Right lung (tissue), 2 donors: ENCODE measurements at regions not wholly inside any gene's neighbourhood (a gene's known extent, or its start where the extent isn't known, plus 50 kb on each side); places are given as distances from the start of the nearest gene placed in this dataset.
"Not testable (repeated sequence)": the region's sequence is repeated elsewhere in the genome, so short reads cannot be mapped to it uniquely, and the experiment has no call there.

Experiments used
- DNase-seq, 2 donors: peaks; one replicate each; pipeline ENCODE4 v3.0.0-alpha.2; 2013

GRCh38 chrX:1778817-1779216 is 164.0 kb downstream of the ASMT start:
- no peak for DNase-seq

DNA sequence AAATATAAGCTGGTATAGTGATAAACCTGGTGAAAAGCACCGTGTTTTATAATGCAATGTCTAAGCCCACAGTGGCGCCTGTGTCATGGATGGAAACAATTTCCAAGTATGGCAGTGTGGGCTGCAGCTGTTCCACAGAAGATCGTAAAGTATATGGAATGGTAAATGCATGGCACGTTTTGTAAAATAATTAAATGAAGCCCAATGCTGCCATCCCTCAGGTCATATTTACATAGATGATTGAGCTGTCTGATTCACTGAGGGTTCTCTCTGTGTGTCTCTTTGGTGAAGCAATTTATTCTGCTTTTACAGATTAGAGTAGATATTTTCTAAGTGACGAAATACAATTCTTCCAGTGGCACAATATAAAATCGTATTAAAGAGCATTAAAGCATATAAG is 164.8 kb downstream of the ASMT start:
- no peak for DNase-seq

DNA sequence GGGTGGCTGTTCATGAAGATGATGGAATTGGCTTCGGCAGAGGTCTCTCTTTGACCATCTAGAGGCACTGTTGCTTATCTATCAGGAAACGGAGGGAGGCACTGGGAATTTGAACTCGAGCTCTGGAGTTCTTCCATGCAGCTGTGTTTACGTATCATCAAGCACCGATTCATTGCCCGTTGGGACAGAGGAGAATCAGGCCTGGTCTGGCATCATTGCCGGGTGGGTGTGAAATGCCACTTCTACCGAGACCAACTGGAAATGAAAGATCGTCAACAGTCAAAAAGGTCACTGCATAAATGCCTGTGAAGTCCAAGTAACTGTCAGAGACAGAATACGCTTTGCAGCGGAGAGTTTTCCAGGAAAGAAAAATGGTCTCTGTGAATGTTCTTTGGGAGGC is 166.9 kb downstream of the ASMT start:
- no peak for DNase-seq

- DNase-seq = no peak
These were observed 169.9 kb downstream of the ASMT start for GRCh38 chrX:1784773-1785172.

DNA sequence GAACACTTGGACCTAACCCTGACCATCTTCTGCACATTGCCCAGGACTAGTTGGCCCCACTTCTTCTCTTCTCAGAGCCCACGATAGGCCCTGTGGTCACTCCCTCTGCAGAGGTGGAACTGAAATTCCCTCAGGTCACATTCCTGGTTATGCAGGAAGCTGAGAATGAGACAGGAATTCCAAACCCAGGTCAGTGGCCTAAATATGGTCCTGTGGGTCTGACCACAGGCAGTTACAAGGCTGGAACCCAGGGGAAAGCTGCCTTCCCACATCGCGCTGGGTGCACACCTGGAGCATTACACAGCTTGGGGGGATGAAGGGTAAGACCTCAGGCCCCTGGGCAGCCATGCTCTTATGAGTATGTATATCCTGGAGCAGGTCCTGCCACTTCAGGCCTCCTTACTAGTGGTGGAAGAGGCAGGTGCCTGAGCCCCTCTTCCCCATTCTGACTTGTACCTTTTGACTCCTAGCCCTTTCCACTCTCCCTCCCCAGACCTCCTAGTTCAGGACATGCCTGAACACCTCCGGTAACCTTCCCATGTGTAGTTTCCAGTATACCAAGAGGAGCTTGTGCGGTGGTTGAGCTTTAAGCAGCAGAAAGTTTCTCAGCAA is 173.5 kb downstream of the ASMT start:
- DNase-seq = no peak

- DNase-seq = no peak
These were observed 177.8 kb downstream of the ASMT start for GRCh38 chrX:1792636-1793035.

GRCh38 chrX:1794586-1794985 is 179.7 kb downstream of the ASMT start:
- DNase-seq = no peak

DNA sequence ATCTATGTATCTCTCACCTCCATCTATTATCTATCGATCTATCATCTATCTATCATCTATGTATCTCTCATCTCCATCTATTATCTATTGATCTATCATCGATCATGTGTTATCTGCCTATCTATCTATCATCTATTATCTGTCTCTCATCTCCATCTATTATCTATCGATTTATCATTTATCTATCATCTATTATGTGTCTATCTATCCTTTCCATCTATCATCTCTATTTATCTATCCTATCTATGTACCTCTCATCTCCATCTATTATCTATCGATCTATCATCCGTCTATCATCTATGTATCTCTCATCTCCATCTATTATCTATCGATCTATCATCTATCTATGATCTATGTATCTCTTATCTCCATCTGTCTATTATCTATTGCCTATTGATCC is 188.1 kb downstream of the ASMT start:
- DNase-seq = no peak

- DNase-seq = no peak
These were observed 188.9 kb downstream of the ASMT start for GRCh38 chrX:1803741-1804140.

DNA sequence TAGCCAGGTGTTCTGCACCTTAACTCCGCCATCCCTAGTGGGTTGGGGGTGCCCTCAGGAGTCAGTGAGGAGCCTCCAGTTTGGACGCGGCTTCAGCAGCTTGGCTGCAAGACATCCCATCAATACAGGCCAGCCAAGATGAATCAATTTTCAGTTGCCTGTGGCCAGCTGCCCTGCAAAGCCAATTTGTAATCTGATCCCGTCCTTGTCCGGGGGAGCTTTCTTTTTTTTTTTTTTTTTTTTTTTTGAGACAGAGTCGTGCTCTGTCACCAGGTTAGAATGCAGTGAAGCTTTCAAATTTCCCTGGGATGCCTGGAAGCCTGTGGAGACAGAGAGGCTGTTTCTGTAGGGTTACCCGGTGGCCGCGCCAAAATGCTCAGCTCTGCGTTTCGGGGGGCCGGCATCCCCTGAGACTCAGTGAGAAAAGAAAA is 192.5 kb downstream of the ASMT start:
- no peak for DNase-seq

GRCh38 chrX:1809581-1809980 is 194.7 kb downstream of the ASMT start:
- DNase-seq = no peak

DNA sequence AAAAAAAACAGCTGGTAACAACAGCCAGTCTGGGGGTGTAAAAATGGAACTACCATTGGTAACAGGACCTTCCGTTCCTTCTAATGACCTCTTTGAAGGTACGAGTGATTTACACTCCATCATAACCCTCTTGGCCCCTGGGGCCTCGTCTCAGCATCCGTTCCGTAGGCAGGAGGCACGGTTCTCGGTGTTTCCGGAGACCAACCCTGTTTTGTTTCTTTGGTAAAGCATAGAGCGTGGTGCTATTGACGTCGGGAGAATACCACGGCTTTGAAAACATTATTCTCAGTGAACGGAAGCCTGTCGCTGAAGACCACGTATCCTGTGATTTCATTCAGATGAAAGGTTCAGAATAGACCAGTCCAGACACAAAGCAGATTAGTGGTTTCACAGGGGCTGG is 198.9 kb downstream of the ASMT start:
- no peak for DNase-seq

DNA sequence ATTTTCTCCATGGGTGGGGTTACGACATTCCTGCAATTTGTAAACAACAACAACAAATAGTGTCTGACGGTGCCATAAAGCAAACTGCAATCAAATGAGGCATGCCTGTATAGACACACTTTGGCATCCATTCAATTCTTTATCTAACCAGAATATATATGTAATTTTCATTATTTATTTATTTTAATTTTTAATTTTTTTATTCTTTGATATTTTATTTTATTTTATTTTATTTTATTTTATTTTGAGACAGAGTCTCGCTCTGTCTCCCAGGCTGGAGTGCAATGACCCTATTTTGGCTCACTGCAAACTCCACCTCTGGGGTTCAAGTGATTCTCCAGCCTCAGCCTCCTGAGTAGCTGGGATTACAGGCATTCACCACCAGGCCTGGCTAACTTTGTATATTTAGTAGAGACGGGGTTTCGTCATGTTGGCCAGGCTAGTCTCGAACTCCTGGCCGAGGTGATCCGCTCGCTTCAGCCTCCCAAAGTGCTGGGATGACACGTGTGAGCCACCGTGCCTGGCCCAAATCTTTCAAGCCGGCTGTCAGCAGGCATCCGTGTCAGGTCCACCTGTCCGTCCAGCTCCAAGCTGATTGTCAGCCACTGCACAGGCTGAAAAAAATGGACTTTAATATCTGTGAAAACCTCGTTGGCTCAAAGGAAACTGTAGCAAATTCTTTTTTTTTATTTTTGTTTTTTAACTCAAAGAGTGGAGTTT is 200.8 kb downstream of the ASMT start:
- DNase-seq = no peak

DNA sequence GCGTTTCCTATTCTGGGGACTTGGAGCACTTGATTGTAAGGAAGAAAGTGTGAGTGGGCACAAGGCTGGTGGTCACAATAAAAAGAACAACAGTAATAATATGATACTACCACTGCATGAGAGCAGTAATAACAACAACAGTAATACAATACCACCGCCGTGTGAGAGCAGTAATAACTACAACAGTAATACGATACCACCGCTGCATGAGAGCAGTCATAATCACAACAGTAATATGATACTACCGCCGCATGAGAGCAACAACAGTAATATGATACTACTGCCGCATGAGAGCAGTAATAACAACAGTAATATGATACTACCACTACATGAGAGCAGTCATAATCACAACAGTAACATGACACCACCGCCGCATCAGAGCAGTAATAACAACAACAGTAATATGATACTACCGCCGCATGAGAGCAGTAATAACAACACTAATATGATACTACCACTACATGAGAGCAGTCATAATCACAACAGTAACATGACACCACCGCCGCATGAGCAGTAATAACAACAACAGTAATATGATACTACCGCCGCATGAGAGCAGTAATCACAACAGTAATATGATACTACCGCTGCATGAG is 201.6 kb downstream of the ASMT start:
- not testable (repeated sequence) for DNase-seq

- DNase-seq = no peak
These were observed 207.0 kb downstream of the ASMT start for GRCh38 chrX:1821846-1822245.

DNA sequence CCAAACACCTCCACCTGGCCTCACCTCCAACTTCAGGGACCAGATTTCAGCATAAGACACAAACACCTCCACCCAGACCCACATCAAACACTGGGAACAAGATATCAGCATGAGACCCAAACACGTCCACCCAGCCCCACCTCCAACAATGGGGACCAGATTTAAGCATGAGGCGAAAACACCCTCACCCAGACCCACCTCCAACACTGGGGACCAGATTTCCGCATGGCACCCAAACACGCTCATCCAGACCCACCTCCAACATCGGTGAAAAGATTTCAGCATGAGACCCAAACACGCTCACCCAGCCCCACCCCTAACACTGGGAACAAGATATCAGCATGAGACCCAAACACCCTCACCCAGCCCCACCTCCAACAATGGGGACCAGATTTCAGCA is 210.0 kb downstream of the ASMT start:
- no peak for DNase-seq

- no peak for DNase-seq
These were observed 218.9 kb downstream of the ASMT start for GRCh38 chrX:1833656-1834360.

DNA sequence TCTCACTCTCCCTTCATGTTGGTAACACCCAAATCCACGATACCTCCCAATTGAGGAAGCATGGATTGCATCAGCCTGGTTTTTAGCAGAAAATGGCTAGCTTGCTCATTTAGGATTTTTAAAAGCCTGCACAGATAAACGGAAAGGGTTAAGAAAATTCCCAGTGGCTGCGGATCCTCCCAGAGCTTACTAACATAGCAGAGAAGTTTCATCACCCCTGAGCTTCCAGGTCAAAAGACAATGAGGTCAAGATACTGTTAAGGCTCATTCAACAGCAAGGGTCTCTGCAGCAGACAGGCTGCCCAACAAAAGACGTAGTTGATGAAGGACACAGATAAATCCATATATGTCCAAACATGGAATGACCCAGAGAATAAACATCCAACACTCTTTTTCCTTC is 220.2 kb downstream of the ASMT start:
- no peak for DNase-seq

DNA sequence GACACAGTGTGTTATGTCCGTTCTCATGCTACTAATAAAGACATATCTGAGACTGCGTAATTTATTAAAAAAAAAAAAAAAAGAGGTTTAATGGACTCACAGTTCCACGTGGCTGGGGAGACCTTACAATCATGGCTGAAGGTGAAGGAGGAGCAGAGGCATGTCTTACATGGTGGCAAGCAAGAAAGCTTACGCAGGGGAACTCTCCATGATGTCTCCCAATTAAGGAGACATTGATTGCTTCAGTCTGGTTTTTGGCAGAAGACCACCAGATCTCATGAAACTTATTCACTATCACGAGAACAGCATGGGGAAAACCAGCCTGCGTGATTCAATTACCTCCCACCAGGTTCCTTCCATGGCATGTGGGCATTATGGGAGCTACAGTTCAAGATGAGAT is 221.8 kb downstream of the ASMT start:
- no peak for DNase-seq

- no peak for DNase-seq
These were observed 226.9 kb downstream of the ASMT start for GRCh38 chrX:1841746-1842145.

GRCh38 chrX:1847000-1847399 is 232.1 kb downstream of the ASMT start:
- not testable (repeated sequence) for DNase-seq

- DNase-seq = not testable (repeated sequence)
These were observed 232.9 kb downstream of the ASMT start for GRCh38 chrX:1847790-1848189.

GRCh38 chrX:1851527-1851926 is 236.7 kb downstream of the ASMT start:
- DNase-seq = no peak
